ENCODE measurements at regions not wholly inside any gene's neighbourhood (a gene's known extent, or its start where the extent isn't known, plus 50 kb on each side); places are given as distances from the start of the nearest gene placed in this dataset.

GRCh38 chr18:39647627-39648534 lies 2082.3 kb upstream of the CELF4 start:
- FAIRE-seq = peak; percentile 48
- Histone ChIP-seq H2AFZ (ENCODE audit: low read length) (peak overlapping the region; percentile 84; the same call in 1 of the 2 replicates), H2BK120ac (replicated peaks; ENCODE audit: low read depth, low read length) (no peak overlapping the region)
- TF ChIP-seq YY1 (IDR thresholded peaks at IDR 0.05; ENCODE audit: low read depth, low read length) (no peak), CBX5 (IDR thresholded peaks at IDR 0.05; ENCODE audit: low read depth, low read length) (no peak), HDAC2 (IDR thresholded peaks at IDR 0.05; ENCODE audit: borderline replicate concordance in 1 of 2, low read depth in 2 of 2, low read length in 2 of 2) (no peak), GABPA (IDR thresholded peaks at IDR 0.05; ENCODE audit: borderline replicate concordance, insufficient read depth, low read length) (no peak), TEAD4 (IDR thresholded peaks at IDR 0.05; ENCODE audit: low read depth, low read length) (no peak), ASH2L (IDR thresholded peaks at IDR 0.05; ENCODE audit: low read length) (no peak), SUZ12 (IDR thresholded peaks at IDR 0.05; ENCODE audit: low read length) (no peak), TAF7 (optimal IDR thresholded peaks at IDR 0.05; ENCODE audit: borderline replicate concordance, low read depth, low read length) (no peak), BRCA1 (IDR thresholded peaks at IDR 0.05; ENCODE audit: low read depth, low read length) (no peak), EP300 (IDR thresholded peaks at IDR 0.05; ENCODE audit: borderline replicate concordance in 1 of 2, low read depth in 2 of 2, low read length in 2 of 2) (no peak), PHF8 (conservative IDR thresholded peaks at IDR 0.05; ENCODE audit: low read depth, low read length) (no peak), SP2 (IDR thresholded peaks at IDR 0.05; ENCODE audit: low read length) (no peak)

More at GRCh38 chr18:39647627-39648534, 2082.3 kb upstream of the CELF4 start:
- H3K14ac ChIP-seq (ENCODE audit: insufficient read length) = no peak overlapping the region
- H3K27me3 ChIP-seq (replicated peaks in 1 of 4; ENCODE audit: control insufficient read depth in 3 of 4, extremely low read depth in 1 of 4, insufficient read depth in 3 of 4, low read length in 3 of 4) = no peaks in the 10 kb centered on the region
- ChIA-PET CTCF (ENCODE audit: partially characterized antibody) (interaction anchor here (0.9 to 1.2 kb wide), 2 partner anchors 23 to 59 kb away, joined by 3 read pairs; no protein-coding TSS in a partner anchor), POLR2A (ENCODE audit: partially characterized antibody) (no interaction called here)
- H4K20me1 ChIP-seq (replicated peaks in 1 of 2; ENCODE audit: control insufficient read depth in 1 of 2, insufficient read depth in 2 of 2, low read length in 2 of 2) = no peaks in the 10 kb centered on the region
- H4K5ac ChIP-seq (ENCODE audit: insufficient read length, low read depth, low read length) = no peak overlapping the region
- no peak overlapping the region; a peak in 1 of 4 replicates for H3K4me2 ChIP-seq (ENCODE audit: insufficient read depth in 1 of 2, low read depth in 2 of 2, low read length in 2 of 2)
- no peak overlapping the region for H3K23ac ChIP-seq (ENCODE audit: insufficient read length)
- no peak overlapping the region for H3K4me3 ChIP-seq (ENCODE audit: extremely low read depth in 1 of 4, insufficient read depth in 2 of 4, low read depth in 3 of 4, low read length in 4 of 4)
- H2AK5ac ChIP-seq (ENCODE audit: low read depth, low read length) = no peak overlapping the region
- DNase-seq (ENCODE audit: low read depth in 1 of 2, low spot score in 2 of 2) = no peak
- no peak overlapping the region for H3K56ac ChIP-seq (replicated peaks; ENCODE audit: insufficient read length, low read depth, low read length)
- 69% methylated on average over 4 of the region's 4 CpGs; no CpG with 5 or more reads in 1 of the 2 experiments for WGBS, 2 experiments (ENCODE audit: extremely low coverage in 1 of 2, insufficient coverage in 1 of 2, insufficient read length in 1 of 2, insufficient replicate concordance in 2 of 2, low coverage in 1 of 2, low lambda C conversion rate in 2 of 2, missing lambda C conversion rate in 1 of 2)
- no peaks in the 10 kb centered on the region for H3K9me3 ChIP-seq (ENCODE audit: insufficient read depth in 2 of 2, low read depth in 1 of 2, low read length in 1 of 2)
- no peaks in the 10 kb centered on the region for H3K23me2 ChIP-seq (ENCODE audit: low read depth, low read length)
- H2BK12ac ChIP-seq (ENCODE audit: low read depth, low read length) = no peak overlapping the region
- H2BK5ac ChIP-seq (ENCODE audit: low read depth, low read length) = no peak overlapping the region
- H3K9ac ChIP-seq (replicated peaks in 1 of 4; ENCODE audit: extremely low read depth in 1 of 4, low read depth in 3 of 4, low read length in 3 of 4) = no peak overlapping the region
- no peak overlapping the region for H3K4ac ChIP-seq (replicated peaks; ENCODE audit: insufficient read length, low read depth, low read length)
- no peak overlapping the region for H3K18ac ChIP-seq (ENCODE audit: extremely low read depth, low read length)
- H2BK15ac ChIP-seq (ENCODE audit: low read length) = no peak overlapping the region
- peaks cover 0 to 8% (median 3%) of the 10 kb centered on the region in 4 experiments; a peak in 1 of 7 replicates for H3K4me1 ChIP-seq (replicated peaks in 1 of 4; ENCODE audit: control insufficient read depth in 3 of 4, insufficient read depth in 4 of 4, low read length in 3 of 4)
- no peak overlapping the region for H4K91ac ChIP-seq (replicated peaks; ENCODE audit: insufficient read length, low read length)
- H4K8ac ChIP-seq (ENCODE audit: extremely low read depth, insufficient read depth, low read length) = no peak overlapping the region
- H3K79me1 ChIP-seq (ENCODE audit: low read depth, low read length) = no peaks in the 10 kb centered on the region
- H3K27ac ChIP-seq (ENCODE audit: low read depth, low read length) = no peak overlapping the region
- H2BK20ac ChIP-seq (ENCODE audit: low read length) = no peak overlapping the region
- no peaks in the 10 kb centered on the region for H3K36me3 ChIP-seq (ENCODE audit: control insufficient read depth in 2 of 4, insufficient read depth in 4 of 4, low read length in 3 of 4)
- H3K79me2 ChIP-seq (ENCODE audit: control insufficient read depth in 1 of 2, insufficient read depth in 2 of 2, low read length in 2 of 2) = no peaks in the 10 kb centered on the region

Data from H1 (cell line).